GM10266 (cell line): ENCODE measurements at regions not wholly inside any gene's neighbourhood (a gene's known extent, or its start where the extent isn't known, plus 50 kb on each side); places are given as distances from the start of the nearest gene placed in this dataset.

Source experiments
- DNase-seq: peaks from one replicate; pipeline ENCODE4 v3.0.0; 2012; ENCODE audit errors: extremely low spot score
- TF ChIP-seq, protein P1 (sequence below): IDR thresholded peaks from 2 replicates; pipeline ENCODE4 v1.5.1; 2012; ENCODE audit warnings: mild to moderate bottlenecking, low read depth; ENCODE audit not compliant: control insufficient read depth, insufficient read depth; ENCODE audit errors: missing control alignments

DNA sequence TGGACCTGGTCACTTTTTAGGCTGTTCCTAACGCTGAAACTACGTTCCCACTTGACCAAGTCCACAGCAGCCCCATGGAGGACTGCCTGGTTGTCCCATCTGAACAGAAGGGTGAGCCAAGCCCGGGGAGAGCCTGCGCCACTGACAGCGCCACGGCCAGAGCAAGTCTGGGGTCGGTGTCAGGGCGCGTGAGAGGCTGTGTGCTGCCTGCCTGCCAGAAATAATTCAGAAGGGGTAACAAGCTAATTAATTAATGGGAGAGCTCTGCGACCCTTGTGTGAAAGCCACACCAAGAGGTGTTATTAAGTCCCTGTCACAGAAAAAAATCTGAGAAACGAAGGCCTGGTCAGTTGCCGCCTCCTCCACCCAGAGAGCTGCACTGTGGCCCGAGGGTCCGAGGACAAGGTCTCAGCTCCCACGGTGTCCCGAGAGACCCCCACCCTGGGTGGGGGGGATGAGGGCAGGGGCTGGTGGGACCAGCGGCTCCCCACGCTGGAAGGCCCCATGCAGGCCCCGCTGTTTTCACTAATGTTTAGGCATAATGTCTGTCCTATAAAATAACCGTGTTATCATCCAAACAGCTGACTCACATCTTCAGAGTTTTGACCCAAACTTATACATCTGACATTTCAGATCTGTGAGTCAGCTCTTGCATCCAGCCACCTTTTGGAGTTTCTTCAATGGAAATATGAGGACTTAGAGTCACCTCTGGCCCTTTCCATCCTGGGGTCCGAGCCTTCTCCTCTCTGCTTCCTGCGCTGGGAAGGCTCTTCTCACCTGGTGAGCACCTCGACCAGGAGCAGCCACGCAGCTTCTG is 58.5 kb downstream of the DLL1 start:
- no peak for DNase-seq
- TF ChIP-seq, protein P1, sequence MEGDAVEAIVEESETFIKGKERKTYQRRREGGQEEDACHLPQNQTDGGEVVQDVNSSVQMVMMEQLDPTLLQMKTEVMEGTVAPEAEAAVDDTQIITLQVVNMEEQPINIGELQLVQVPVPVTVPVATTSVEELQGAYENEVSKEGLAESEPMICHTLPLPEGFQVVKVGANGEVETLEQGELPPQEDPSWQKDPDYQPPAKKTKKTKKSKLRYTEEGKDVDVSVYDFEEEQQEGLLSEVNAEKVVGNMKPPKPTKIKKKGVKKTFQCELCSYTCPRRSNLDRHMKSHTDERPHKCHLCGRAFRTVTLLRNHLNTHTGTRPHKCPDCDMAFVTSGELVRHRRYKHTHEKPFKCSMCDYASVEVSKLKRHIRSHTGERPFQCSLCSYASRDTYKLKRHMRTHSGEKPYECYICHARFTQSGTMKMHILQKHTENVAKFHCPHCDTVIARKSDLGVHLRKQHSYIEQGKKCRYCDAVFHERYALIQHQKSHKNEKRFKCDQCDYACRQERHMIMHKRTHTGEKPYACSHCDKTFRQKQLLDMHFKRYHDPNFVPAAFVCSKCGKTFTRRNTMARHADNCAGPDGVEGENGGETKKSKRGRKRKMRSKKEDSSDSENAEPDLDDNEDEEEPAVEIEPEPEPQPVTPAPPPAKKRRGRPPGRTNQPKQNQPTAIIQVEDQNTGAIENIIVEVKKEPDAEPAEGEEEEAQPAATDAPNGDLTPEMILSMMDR, result no peak

DNA sequence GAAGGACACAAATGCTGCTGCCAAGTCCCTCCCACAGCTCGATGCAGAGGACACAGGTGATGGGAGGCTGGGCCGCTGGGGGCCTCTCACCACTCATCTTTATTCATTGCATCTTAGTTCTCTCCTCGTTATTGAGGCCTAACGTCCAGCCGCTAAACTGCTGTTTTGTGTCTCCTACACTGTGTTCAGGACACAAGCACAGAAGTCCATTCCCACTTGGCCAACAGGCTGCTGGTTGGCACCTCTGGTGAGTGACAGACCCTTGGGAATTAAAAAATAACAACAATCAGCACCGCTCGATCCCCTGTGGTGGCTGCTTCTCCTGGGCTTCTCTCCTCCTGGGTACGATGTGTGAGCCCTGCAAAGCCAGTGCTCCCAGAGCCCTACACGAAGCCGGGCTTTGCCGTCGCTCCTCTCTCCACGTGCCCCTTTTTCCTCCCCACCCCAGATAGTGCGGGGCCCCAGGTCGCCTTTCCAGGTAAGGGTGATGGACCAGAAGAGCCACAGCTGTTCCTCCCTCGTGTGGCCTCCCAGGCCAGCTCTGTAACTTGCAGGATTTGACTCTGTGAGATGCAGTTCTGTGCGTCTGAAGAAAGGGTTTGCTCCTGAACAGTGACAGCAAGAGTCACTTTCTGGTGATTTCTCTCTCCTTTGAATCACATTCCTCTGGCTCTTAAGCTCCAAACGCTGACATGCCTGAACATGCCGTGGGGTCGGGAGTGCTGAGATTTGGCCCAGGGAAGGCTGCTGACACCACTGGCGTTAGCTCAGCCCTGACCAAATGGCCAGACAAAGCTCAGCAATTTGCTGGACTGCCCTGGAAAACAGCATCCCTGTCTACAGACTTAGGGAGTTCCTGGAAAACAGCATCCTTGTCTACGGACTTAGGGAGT is 59.3 kb downstream of the DLL1 start:
- no peak for DNase-seq
- TF ChIP-seq, protein P1, result no peak

DNA sequence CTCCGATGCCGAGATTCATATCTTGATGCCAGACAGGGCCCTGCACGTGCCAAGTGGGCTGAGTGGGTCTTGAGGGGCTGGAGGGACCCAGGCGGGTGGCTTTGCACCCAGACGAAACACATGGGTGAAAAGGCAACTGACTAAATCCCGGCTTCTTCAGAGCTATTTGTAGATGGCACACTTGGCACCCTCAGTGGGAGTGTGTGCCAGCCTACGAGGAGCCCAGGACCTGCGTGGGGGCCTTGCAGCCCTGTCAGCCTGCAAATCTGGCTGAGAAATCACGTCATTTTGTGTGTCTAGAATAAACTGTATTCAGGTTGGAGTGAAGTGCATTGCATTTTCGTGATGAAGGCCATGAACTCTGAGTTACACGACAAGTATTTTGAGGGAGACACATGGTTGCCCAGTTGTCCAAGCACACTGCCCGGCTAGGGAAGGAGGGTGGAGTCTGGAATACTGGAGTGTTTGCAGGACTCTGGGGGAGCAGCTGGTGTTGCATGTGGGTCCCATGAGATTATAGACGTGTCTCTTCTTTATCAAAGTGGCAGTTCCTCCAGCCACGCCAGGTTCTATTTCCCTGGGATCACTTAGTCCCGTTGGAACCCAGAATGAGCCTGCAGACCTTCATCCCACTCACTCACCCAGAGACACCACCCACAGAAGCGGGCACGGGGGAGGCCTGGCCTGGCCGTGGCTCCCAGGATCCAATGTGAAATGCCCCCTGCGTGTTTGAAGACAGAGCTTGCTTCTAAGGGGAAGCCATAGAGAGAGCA is 60.2 kb downstream of the DLL1 start:
- TF ChIP-seq, protein P1, result no peak
- DNase-seq, result no peak

DNA sequence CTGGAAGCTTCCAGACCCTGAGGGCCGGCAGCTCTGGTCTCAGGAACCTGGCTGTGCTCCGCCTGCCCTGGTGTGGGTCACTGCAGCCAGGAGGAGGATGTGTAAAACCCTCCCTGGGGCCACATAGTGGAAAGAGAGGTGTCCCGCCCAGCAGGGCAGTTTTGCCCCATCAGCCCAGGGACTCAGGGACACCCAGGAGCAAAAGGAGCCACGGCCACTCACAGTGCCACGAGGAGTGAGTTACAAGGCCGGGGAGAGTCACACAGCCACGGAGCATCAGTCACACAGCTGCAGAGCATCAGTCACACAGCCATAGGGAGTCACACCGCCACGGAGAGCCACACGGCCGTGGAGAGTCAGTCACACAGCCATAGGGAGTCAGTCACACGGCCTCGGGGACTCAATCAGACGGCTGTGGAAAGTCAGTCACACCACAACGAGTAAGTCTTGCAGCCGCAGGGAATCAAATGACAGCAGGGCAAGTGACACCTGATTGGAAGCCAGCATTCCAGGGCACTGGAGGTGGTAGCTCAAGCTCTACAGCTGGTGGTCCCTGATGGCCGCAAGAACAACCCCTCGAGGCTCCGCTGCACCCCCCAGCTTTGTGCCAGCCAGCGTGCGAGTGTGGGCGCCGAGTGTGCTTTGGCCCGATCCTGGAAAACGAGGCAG is 60.9 kb downstream of the DLL1 start:
- no peak for DNase-seq
- TF ChIP-seq, protein P1, result no peak

DNA sequence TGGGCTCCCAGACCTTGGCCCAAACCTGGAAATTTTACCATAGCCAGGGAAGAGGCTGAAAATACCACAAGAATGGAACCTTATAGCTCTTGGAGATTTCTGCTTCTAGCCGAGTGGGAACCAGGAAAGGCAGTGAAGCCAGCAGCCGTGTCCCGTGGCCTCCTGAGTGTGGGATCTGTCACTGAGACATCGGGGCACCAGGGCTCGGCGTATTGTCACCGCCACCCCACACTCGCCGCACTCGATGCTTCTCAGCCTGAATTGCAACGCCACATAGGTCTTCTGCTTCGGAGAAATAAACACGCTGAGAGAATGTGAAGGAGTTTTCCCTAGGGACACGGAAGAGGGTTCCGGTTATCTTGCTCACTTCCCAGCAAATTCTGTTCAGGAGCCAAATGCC is 61.5 kb downstream of the DLL1 start:
- TF ChIP-seq, protein P1, result no peak
- DNase-seq, result no peak

DNA sequence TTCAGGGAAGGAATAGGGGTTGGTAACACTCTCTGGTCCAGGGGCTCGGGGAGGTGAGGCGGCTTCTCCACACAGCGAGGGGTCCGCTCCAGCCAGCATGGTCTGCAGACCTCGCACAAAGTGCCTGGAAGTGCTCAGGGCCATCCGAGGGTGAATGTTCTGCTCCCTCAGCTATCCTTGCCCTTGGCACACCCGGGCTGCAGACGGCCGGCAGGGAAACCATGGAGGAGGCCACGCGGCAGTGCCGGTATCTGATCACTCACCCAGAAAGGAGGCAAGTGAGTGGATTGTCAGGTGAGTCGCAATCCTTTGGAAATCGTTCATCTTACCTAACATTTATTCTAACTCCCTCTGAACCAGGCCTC is 62.0 kb downstream of the DLL1 start:
- no peak for DNase-seq
- TF ChIP-seq, protein P1, result no peak
